Lung microvascular endothelial cell (primary cell): ENCODE measurements at regions not wholly inside any gene's neighbourhood (a gene's known extent, or its start where the extent isn't known, plus 50 kb on each side); places are given as distances from the start of the nearest gene placed in this dataset.

ENCODE experiments used
- DNase-seq, 2 donors: peaks; one replicate each; pipeline versions ENCODE4 v3.0.0 to v3.0.0-alpha.2; 2010; ENCODE audit warnings: low read depth in 2 of 2

DNA sequence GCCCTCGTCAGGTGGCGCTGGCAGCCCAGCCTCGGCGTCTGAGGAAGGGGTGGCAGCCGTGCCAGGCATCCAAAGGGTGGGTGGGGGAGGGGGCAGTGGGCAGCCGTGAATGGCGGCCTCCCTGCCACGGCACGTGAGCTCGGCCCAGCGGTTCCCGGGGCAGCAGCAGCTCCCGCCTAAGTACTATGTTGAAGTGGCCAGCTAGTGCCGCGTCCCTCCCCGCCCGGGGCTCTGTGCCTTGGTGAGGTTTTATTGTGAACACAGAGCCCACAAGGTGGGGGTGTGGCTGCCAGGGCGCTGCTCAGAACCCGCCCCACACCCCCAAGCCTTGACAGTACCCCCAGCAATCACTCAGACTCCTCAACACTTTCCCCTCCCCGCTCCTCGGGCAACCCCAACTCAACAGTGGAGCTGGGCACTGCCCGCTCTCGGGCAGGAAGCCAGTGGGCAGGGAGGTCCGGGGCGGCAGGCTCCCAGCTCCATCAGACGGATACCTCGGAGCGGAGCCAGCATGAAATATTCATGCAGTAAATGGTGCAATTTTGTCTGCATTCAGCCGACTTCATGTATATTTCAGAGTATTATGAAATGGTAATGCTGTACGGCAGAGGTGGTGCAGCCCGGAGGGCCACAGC is 80.4 kb downstream of the ENGASE start:
- no peak for DNase-seq

DNA sequence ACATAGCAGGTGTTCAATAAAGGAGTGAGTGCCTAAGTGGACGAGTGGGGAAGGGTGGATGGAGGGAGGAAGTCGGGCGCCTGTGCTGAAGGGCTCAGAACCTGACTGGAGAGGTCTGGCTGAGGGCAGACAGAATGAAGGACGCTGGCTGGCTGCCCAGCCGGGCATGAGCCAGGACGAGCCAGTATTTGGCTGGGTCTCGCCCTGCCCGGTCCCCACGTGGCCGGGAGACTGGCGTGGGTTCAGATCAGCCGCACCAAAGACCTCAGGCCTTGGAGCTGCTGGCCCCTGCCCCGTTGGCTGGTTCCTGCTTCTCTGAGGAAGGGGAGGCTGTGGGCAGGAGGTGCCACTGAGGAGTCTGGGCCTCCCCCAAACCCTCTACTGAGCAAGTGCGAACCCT is 79.8 kb downstream of the ENGASE start:
- DNase-seq, result no peak

DNA sequence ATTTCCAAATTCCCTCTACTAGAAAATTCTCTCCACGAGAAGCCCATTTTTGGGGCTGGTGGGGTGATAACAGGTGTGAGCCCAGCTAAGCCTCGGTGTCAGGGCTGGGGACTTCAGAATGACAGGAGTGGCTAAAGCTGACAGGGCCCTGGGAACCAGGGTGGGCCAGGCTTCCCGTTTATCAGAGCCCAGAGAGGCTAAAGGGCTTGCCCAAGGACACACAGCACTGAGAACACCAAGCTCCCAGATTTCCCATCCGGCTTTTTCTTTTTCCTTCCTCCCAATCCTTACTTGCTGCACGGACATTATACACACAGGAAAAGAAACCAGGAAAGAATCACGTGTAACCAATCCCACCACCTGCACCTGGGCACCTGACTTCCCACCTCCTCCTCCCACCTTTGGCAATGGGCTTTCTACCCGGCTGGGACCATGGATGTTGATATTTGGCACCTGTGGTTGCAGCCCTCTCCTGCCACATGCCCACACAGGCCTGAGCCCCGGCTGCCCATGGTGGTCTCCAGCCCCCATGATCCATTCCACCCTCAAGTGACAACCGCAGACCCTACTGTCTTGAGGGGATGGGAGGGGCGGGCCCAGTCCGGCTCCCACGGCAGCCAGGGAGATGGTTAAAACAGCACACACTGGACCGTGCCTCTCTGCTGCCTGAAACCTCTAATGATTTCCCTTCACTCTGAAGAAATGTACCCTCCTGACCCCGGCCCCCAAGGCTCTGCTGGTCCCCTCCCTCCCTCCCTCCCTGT is 78.9 kb downstream of the ENGASE start:
- DNase-seq, result no peak

DNA sequence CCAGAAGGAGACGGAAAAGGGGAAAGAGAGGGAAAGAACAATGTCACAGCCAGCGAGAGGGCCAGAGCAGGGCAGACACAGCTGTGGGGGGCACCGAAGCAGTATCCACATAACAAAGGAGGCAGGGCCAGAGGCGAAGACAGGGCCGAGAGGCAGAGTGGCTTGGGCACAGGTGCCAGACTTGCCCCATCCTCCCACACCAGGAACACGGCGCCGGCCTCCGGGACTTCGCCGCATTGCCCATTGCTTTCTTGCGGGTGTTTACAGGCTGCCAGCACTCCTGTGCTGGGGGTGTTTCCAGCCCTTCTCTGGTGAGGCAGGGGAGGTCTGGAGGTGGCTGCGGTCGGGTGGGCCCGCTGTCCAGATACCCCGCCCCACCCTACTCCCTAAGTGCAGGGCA is 78.0 kb downstream of the ENGASE start:
- no peak for DNase-seq

DNA sequence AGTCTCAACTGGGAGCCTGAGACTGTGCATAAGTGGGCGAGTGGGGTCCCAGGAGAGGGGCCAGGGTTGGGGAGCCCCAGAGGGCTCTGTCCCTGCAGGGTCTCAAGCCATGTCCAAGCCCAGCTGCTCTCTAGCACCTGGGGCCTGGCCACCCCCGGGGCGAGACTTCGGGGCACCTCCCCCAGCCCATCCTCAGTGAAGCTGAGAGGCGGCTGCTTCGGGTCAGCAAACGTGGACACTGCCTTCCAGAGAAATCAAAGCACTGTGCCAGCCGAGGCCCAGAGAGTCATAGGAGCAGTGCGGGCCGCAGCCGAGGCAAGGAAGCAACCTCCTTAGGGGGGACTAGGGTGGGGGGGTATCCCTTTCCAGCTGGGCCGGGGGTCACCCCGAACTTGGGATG is 77.5 kb downstream of the ENGASE start:
- no peak for DNase-seq

DNA sequence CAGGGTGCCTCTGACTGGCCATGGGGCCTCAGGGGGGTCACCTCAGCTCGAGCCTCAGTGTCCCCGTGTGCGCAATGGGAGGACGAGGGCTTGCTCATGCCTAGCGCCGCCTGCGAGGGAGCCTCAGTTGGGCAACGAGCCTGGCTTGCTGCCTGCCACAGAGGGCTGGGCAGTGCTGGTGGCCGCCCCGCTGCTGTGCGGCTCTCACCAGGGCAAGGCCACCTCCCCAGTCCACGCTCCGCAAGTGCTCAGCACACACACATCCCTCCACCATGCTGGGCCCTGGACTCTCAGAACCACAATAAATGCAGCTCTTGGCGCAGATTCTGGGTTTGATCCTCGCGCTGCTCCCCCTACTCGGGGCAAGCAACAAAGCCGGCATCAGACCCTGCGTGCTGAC is 76.2 kb downstream of the ENGASE start:
- DNase-seq, result no peak

DNA sequence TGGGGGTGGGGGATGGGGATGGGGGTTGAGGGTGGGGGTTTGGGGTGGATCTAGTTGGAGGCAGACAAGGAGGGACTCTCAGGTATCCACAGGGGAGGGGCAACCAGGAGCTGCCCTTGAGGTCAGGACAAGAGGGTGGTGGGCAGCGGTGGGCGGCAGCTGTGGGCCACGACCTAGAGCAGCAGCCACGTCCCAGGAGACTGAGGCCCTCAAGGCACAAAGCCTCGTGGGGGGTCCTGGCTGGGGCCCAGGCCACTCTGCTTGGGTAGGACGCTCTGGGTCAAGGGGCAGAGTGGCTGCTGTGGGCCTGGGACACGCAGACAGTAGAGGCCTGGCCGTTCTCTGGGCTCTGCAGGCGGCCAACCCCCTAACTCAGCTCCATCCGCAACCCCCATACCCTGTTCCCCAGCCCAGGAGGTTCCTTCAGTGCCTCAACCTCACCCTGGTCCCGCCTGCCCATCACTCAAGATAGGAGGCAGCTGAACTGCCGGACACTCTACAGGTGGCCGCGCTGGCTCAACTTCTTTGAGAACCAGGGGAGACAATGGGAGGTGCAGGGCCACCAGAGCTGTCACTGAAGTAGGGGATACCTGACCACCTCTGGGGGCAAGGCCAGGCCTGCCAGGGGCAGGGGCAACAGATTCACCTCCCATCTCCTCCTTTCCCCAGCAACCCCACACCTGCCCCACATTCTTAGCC is 75.6 kb downstream of the ENGASE start:
- DNase-seq, result no peak

DNA sequence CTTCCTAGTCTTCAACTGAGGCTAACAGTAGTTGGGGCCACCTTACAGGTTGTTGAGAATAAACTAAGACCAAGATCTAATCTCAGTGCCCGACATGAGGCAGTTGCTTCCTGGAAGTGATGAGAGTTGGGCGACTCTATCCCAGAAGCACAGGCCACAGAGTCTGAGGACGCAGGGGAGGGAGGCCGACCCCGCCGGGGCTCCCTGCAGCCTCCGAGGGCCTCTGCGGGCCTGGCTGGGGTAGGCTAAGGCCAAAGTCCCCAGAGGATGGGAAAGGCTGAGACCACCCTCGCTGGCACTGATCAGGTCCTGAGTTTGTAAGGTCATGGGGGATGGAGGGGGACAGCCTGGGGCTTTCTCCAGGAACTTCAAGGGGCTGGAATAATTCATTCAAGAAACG is 74.0 kb downstream of the ENGASE start:
- DNase-seq, result no peak

DNA sequence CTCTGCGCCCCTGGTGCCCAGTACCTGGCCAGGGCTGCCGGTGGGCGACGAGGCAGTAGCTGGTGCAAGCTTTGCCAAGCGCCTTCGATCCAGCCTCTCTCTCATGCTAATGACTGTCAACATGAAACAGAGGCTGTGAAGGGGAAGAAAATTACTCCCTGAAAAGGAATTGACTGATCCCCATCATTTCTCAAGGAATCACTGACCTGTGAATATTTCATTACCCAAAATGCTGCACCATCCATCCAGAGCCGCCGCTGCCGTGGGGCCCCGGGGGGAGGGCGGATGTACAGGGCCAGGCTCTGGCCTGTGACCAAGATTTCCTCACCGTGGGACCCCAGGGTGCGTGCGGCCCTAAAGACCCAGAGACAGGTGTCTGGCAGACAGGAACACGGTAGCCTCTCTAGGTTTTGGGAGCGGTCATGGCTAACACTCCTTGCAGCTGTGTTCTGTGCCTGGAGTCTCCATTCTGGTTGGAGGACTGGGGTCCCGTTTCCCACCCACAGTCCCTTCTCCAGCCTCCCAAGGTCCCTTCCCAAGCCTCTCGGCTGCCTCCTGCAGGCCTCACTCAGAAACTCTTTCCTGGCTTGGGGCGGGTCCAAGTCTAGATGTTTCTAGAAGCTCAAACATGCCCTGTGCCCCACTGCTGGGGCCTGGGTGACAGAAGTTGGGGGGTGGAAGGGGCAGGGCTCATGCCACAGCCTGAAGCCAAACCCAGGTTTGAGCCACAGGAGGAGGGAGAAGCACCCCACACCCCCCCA is 73.3 kb downstream of the ENGASE start:
- DNase-seq, result no peak

DNA sequence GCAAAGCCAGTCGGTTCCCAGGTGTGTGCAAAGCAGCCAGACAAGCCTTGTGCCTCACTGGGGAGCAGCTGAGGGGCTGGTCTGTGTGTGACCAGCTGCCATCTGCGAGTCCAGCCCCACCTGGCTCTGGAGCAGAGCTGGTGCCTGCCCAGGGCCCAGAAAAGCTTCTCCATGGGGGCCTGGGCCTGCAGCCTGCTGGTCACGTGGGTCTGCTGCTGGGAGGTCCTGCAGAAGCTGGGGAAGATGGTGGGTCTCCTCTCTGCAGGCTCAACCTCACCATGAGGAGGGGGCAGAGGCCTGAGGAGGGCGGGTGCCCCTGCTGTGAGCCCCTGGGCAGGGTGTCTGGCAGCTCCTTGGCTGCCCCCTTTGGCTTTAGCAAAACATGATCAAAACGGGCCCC is 71.9 kb downstream of the ENGASE start:
- no peak for DNase-seq

DNA sequence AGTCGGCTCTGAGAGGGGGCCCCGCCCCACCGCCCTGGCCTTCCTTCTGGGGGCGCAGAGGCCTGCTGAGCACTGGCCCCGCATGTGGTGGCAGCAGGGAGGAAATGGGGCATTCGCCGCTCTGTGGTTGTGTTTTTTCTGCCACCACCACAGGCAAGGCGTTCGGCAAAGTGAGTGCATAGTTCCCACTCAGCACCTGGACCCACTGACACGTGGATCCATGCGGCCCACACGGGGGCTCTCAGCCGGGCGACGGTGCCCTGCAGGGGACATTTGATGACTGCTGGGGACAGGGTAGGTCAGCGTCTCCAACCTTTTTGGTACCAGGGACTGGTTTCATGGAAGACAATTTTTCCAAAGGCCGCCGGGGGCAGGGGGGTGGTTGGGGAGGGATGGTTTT is 70.9 kb downstream of the ENGASE start:
- no peak for DNase-seq

DNA sequence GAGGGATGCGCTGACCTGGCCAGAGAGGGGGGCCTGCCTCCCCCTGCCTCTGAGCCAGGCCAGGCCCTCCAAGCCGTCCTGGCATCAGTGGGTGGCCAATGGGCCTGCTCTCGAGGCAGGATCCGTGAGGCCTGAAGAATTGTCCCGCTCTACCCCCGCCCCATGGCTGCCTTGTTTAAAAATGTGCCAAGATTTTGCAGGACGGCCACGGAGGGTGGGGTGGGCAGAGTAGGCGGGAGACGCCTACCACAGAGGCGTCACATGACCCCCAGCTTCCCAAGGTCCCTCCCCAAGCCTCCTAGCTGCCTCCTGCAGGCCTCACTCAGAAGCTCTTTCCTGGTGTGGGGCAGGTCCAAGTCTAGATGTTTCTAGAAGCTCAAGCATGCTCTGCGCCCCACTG is 69.5 kb downstream of the ENGASE start:
- DNase-seq, result no peak

DNA sequence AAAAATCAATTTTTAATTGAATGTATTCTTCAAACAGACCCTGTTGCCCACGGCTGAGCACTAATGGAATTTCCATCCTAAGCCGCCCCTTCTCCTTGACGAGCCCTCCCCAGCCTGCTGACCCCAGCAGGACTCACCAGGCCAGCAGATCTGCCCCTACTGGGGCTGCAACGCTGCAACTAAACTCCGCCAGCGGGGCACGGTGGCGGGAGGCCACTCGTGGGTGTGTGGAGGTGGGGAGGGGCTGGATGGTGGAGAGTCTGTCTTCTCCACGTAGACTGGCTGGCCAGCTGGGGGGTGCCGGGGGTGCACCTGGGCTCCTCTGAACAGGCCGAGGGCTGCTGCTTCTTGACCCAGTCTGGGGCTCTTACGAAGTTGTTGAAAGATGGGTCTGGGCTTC is 67.8 kb downstream of the ENGASE start:
- DNase-seq, result no peak

DNA sequence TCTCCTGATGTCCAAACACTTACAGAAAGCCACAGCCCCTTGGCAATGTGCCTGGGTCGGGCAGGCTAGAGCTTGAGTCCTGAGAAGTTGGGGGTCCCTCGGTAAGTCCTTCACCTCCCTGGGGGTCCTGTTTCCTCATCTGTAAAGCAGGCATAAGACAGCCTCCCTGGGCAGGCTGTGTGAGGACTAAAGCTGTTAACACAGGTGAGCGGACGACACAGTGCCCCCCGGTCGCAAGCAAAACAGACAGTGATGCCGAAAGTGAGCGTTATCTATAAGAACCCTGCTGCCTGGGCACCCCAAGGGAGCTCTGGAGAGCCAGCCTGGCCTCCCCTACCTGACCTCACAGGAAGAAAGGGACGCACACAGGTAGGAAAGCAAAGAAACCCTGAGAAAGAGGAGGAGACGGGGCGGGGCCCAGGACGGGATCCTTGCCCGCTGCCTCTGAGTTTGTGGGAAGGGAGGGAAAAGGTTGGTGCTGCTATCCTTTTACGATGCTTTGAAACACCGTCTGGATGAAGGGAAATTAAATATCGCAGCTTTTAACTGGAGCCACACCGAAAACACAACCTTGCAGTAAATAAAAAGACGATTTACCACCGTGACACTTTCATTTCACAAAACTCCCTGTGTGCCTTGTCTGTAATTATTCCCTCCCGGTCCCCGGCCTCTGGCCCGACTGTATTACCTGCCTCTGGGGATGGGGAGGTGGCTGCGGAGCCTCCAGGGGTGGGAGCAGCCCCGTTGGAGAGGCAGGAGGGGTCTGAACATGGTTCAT is 67.1 kb downstream of the ENGASE start:
- no peak for DNase-seq

DNA sequence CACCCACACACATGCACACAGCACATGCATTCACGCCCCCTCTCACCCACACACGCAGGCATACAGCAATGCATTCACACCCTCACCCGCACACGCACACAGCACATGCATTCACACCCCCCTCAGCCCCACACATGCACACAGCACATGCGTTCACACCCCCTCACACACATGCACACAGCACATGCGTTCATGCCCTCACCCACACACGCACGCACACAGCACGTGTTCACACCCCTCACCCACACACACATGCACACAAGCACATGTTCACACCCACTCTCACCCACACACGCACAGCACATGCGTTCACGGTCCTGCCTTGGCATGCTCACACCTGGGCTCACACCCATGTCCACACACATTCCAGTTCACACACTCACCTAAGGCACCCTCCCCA is 64.2 kb downstream of the ENGASE start:
- no peak for DNase-seq

DNA sequence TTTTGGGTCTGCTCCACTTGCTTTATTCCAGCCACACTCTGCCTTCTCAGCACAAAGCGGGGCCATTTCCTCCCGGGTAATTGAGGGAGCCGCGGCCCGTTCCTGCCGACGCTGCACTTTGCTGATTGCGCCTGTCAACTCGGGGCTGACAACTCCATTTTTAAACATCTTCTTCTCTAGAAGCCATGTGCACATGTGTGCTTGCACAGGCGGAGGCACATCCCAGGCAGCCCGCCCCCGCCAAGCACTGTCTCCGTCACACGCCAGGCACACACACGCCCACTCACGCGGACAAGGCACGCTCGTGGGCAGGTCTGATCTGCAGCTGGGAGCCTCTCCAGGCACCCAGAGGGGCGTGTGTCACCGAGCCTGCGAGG is 63.2 kb downstream of the ENGASE start:
- DNase-seq, result no peak

DNA sequence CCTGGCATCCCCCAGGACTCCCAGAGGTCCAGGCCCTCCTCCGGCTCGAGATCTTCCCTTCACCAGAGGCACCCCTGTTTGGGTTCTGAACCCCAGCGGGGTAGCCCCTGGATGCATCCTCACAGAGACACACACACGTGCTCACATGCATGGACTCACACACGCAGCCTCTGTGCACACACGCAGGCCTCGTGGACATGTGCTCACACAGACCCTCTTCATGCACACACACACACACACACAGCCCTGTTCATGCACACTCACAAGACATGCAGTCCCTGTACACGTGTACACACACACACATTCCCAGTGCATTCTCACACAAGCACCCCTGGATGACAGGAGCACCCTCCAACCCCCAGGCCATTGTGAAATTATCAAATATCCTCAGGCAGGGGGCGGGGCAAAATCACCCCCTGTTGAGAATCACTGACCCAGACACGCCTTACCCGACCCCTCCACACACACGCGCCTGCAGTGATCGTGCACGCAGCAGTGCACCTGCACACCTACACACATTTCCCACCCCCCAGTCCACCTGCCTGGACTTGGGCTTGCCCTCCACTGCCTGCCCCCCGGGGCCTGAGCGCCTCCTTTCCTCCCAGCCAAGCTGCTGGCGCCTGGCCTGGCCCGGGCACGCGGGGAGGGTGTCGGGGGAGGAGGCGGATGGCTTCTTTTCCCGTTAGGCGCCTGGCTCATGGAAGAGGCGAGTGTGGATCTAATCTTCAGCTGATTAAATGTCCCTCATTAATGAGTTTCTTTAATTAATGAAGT is 62.6 kb downstream of the ENGASE start:
- no peak for DNase-seq

DNA sequence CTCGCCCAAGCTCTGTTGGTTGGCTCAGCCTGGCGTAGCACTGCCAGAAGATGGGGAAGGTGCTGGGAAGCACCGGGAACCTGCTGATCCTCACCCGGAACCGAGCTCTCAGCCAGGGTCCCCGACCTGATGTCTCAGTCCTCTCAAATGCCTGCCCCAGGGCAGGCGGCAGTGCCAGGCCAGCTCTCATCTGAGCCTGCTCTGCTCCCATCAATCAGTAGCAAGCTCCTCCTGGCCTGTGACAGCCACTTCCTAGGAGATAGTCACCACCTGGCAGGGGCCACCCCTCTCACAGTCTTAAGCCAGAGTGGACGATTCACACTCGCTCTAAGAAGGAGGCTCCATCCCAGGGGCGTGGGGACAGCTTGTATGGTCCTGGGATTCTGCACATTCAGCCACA is 62.0 kb downstream of the ENGASE start:
- DNase-seq, result no peak
